ENCODE measurements at regions not wholly inside any gene's neighbourhood (a gene's known extent, or its start where the extent isn't known, plus 50 kb on each side); places are given as distances from the start of the nearest gene placed in this dataset.

GRCh38 chr4:151485541-151486131 is 76.7 kb downstream of the FHIP1A start:
- H3K4me1 ChIP-seq (ENCODE audit: insufficient read depth, low read length, severe bottlenecking): no peaks in the 10 kb centered on the region
- no peak for TF ChIP-seq EZH2 (IDR thresholded peaks at IDR 0.05; ENCODE audit: borderline replicate concordance, low read length)
- no peak for TF ChIP-seq CTCF (IDR thresholded peaks at IDR 0.05; ENCODE audit: low read length)
- H3K9ac ChIP-seq (ENCODE audit: low read length): no peak overlapping the region
- no peak overlapping the region for H3K4me3 ChIP-seq (ENCODE audit: low read depth, low read length, poor library complexity, severe bottlenecking)
- H3F3A ChIP-seq (ENCODE audit: insufficient read depth, low read length): no peaks in the 10 kb centered on the region
- H3K9me2 ChIP-seq (ENCODE audit: low read depth, low read length): no peaks in the 10 kb centered on the region
- no peak overlapping the region for H3K27ac ChIP-seq (ENCODE audit: low read depth, low read length, poor library complexity, severe bottlenecking)
- no peak overlapping the region for H2AFZ ChIP-seq (ENCODE audit: low read length)
- no peaks in the 10 kb centered on the region for H3K36me3 ChIP-seq (ENCODE audit: insufficient read depth, low read length)
- H3K27me3 ChIP-seq (ENCODE audit: insufficient read depth, low read length): no peaks in the 10 kb centered on the region
- H3K79me2 ChIP-seq (ENCODE audit: insufficient read depth, low read length): no peaks in the 10 kb centered on the region
- H4K20me1 ChIP-seq (ENCODE audit: insufficient read depth, low read length): no peaks in the 10 kb centered on the region
- H3K4me2 ChIP-seq (ENCODE audit: low read length): no peak overlapping the region
- no peaks in the 10 kb centered on the region for H3K9me3 ChIP-seq (ENCODE audit: low read length)

GRCh38 chr4:151486168-151486567 is 77.2 kb downstream of the FHIP1A start:
- H3K36me3 ChIP-seq (ENCODE audit: insufficient read depth, low read length): no peaks in the 10 kb centered on the region
- no peaks in the 10 kb centered on the region for H3F3A ChIP-seq (ENCODE audit: insufficient read depth, low read length)
- H3K4me2 ChIP-seq (ENCODE audit: low read length): no peak overlapping the region
- no peaks in the 10 kb centered on the region for H3K79me2 ChIP-seq (ENCODE audit: insufficient read depth, low read length)
- TF ChIP-seq EZH2 (IDR thresholded peaks at IDR 0.05; ENCODE audit: borderline replicate concordance, low read length) (no peak), CTCF (IDR thresholded peaks at IDR 0.05; ENCODE audit: low read length) (no peak)
- H3K9me2 ChIP-seq (ENCODE audit: low read depth, low read length): no peaks in the 10 kb centered on the region
- no peak overlapping the region for H3K4me3 ChIP-seq (ENCODE audit: low read depth, low read length, poor library complexity, severe bottlenecking)
- H4K20me1 ChIP-seq (ENCODE audit: insufficient read depth, low read length): no peaks in the 10 kb centered on the region
- H3K27ac ChIP-seq (ENCODE audit: low read depth, low read length, poor library complexity, severe bottlenecking): no peak overlapping the region
- no peak overlapping the region for H2AFZ ChIP-seq (ENCODE audit: low read length)
- no peaks in the 10 kb centered on the region for H3K4me1 ChIP-seq (ENCODE audit: insufficient read depth, low read length, severe bottlenecking)
- no peaks in the 10 kb centered on the region for H3K27me3 ChIP-seq (ENCODE audit: insufficient read depth, low read length)
- no peaks in the 10 kb centered on the region for H3K9me3 ChIP-seq (ENCODE audit: low read length)
- H3K9ac ChIP-seq (ENCODE audit: low read length): no peak overlapping the region

- Histone ChIP-seq H3K4me2 (ENCODE audit: low read length) (no peak overlapping the region), H3K36me3 (ENCODE audit: insufficient read depth, low read length) (no peaks in the 10 kb centered on the region), H2AFZ (ENCODE audit: low read length) (no peak overlapping the region), H4K20me1 (ENCODE audit: insufficient read depth, low read length) (no peaks in the 10 kb centered on the region), H3K4me1 (ENCODE audit: insufficient read depth, low read length, severe bottlenecking) (no peaks in the 10 kb centered on the region), H3K27ac (ENCODE audit: low read depth, low read length, poor library complexity, severe bottlenecking) (no peak overlapping the region), H3F3A (ENCODE audit: insufficient read depth, low read length) (no peaks in the 10 kb centered on the region), H3K27me3 (ENCODE audit: insufficient read depth, low read length) (no peaks in the 10 kb centered on the region), H3K9ac (ENCODE audit: low read length) (no peak overlapping the region), H3K4me3 (ENCODE audit: low read depth, low read length, poor library complexity, severe bottlenecking) (no peak overlapping the region), H3K9me2 (ENCODE audit: low read depth, low read length) (no peaks in the 10 kb centered on the region), H3K9me3 (ENCODE audit: low read length) (no peaks in the 10 kb centered on the region), H3K79me2 (ENCODE audit: insufficient read depth, low read length) (no peaks in the 10 kb centered on the region)
- TF ChIP-seq CTCF (IDR thresholded peaks at IDR 0.05; ENCODE audit: low read length): no peak
Measured at GRCh38 chr4:151488968-151489367, 80.0 kb downstream of the FHIP1A start.
